ENCODE measurements at regions not wholly inside any gene's neighbourhood (a gene's known extent, or its start where the extent isn't known, plus 50 kb on each side); places are given as distances from the start of the nearest gene placed in this dataset.
"Not testable (repeated sequence)": the region's sequence is repeated elsewhere in the genome, so short reads cannot be mapped to it uniquely, and the experiment has no call there.

- ATAC-seq (ENCODE audit: insufficient read depth, low read depth) (no peak), DNase-seq (no peak)
- H3K9ac ChIP-seq (ENCODE audit: low read depth, low read length) = no peak overlapping the region
- no peaks in the 10 kb centered on the region for H3K27me3 ChIP-seq (ENCODE audit: insufficient read depth, low read length, poor library complexity)
- no peak overlapping the region for H3K4me2 ChIP-seq (ENCODE audit: insufficient read depth, low read length)
- no peaks in the 10 kb centered on the region for H3K79me2 ChIP-seq (ENCODE audit: insufficient read depth, low read length)
- H3K4me1 ChIP-seq (ENCODE audit: insufficient read depth, low read length) = no peaks in the 10 kb centered on the region
- no peak overlapping the region for H3K27ac ChIP-seq (ENCODE audit: low read length)
- no peak overlapping the region for H2AFZ ChIP-seq (ENCODE audit: low read depth, low read length)
- TF ChIP-seq CTCF (IDR thresholded peaks at IDR 0.05; ENCODE audit: borderline replicate concordance, extremely low read depth, low read length, poor library complexity, severe bottlenecking) (no peak), EZH2 (IDR thresholded peaks at IDR 0.05; ENCODE audit: borderline replicate concordance, low read depth, low read length, severe bottlenecking) (no peak)
- no peaks in the 10 kb centered on the region for H3K9me3 ChIP-seq (ENCODE audit: insufficient read depth, low read length, severe bottlenecking)
- H3K36me3 ChIP-seq (ENCODE audit: insufficient read depth, low read length) = no peaks in the 10 kb centered on the region
- H4K20me1 ChIP-seq (ENCODE audit: insufficient read depth, low read length) = no peaks in the 10 kb centered on the region
- H3K4me3 ChIP-seq (ENCODE audit: low read depth in 1 of 2, low read length in 2 of 2) = no peak overlapping the region
Observed at GRCh38 chr5:84764227-84764626, 379.5 kb upstream of the EDIL3 start.

- no peak overlapping the region for H3K27ac ChIP-seq (ENCODE audit: low read length)
- DNase-seq = no peak
- H3K4me2 ChIP-seq (ENCODE audit: insufficient read depth, low read length) = no peak overlapping the region
- H3K27me3 ChIP-seq (ENCODE audit: insufficient read depth, low read length, poor library complexity) = no peaks in the 10 kb centered on the region
- no peak overlapping the region for H2AFZ ChIP-seq (ENCODE audit: low read depth, low read length)
- no peak for ATAC-seq (ENCODE audit: insufficient read depth, low read depth)
- no peaks in the 10 kb centered on the region for H3K36me3 ChIP-seq (ENCODE audit: insufficient read depth, low read length)
- no peaks in the 10 kb centered on the region for H4K20me1 ChIP-seq (ENCODE audit: insufficient read depth, low read length)
- H3K79me2 ChIP-seq (ENCODE audit: insufficient read depth, low read length) = no peaks in the 10 kb centered on the region
- no peak for TF ChIP-seq CTCF (IDR thresholded peaks at IDR 0.05; ENCODE audit: borderline replicate concordance, extremely low read depth, low read length, poor library complexity, severe bottlenecking)
- TF ChIP-seq EZH2 (IDR thresholded peaks at IDR 0.05; ENCODE audit: borderline replicate concordance, low read depth, low read length, severe bottlenecking) = no peak
- H3K9me3 ChIP-seq (ENCODE audit: insufficient read depth, low read length, severe bottlenecking) = no peaks in the 10 kb centered on the region
- no peaks in the 10 kb centered on the region for H3K4me1 ChIP-seq (ENCODE audit: insufficient read depth, low read length)
- H3K9ac ChIP-seq (ENCODE audit: low read depth, low read length) = no peak overlapping the region
- no peak overlapping the region for H3K4me3 ChIP-seq (ENCODE audit: low read depth in 1 of 2, low read length in 2 of 2)
Observed at GRCh38 chr5:84758008-84758407, 373.3 kb upstream of the EDIL3 start.

DNA sequence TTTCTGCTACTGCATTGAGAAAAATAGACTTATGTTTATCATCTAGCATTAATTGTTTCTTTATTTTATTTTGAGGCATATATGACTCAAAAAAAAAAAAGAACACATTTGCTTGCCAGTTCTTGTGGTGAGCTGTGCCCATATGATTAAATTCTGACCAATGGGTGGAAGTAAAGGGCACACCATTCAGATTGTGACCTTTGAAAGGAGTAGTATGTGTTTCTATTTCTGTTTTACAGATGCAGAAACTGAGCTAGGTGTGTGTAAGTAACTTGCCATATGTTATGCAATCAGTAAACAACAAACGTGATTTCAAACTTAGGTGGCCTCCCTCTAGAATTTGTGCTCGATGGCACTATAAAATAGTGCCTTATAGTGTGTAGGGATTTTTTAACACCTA is 368.1 kb upstream of the EDIL3 start:
- ATAC-seq (ENCODE audit: insufficient read depth, low read depth) (no peak), DNase-seq (no peak)
- H3K27me3 ChIP-seq (ENCODE audit: insufficient read depth, low read length, poor library complexity) = no peaks in the 10 kb centered on the region
- no peaks in the 10 kb centered on the region for H3K4me1 ChIP-seq (ENCODE audit: insufficient read depth, low read length)
- H4K20me1 ChIP-seq (ENCODE audit: insufficient read depth, low read length) = no peaks in the 10 kb centered on the region
- no peaks in the 10 kb centered on the region for H3K36me3 ChIP-seq (ENCODE audit: insufficient read depth, low read length)
- H3K9ac ChIP-seq (ENCODE audit: low read depth, low read length) = no peak overlapping the region
- H3K79me2 ChIP-seq (ENCODE audit: insufficient read depth, low read length) = no peaks in the 10 kb centered on the region
- TF ChIP-seq CTCF (IDR thresholded peaks at IDR 0.05; ENCODE audit: borderline replicate concordance, extremely low read depth, low read length, poor library complexity, severe bottlenecking) (no peak), EZH2 (IDR thresholded peaks at IDR 0.05; ENCODE audit: borderline replicate concordance, low read depth, low read length, severe bottlenecking) (no peak)
- H3K9me3 ChIP-seq (ENCODE audit: insufficient read depth, low read length, severe bottlenecking) = no peaks in the 10 kb centered on the region
- no peak overlapping the region for H3K4me3 ChIP-seq (ENCODE audit: low read depth in 1 of 2, low read length in 2 of 2)
- H3K27ac ChIP-seq (ENCODE audit: low read length) = no peak overlapping the region
- H3K4me2 ChIP-seq (ENCODE audit: insufficient read depth, low read length) = no peak overlapping the region
- H2AFZ ChIP-seq (ENCODE audit: low read depth, low read length) = no peak overlapping the region

- Histone ChIP-seq H3K4me1 (ENCODE audit: insufficient read depth, low read length) (no peaks in the 10 kb centered on the region), H3K27ac (ENCODE audit: low read length) (no peak overlapping the region), H3K4me3 (ENCODE audit: low read depth in 1 of 2, low read length in 2 of 2) (no peak overlapping the region), H3K27me3 (ENCODE audit: insufficient read depth, low read length, poor library complexity) (no peaks in the 10 kb centered on the region), H3K36me3 (ENCODE audit: insufficient read depth, low read length) (no peaks in the 10 kb centered on the region), H3K9ac (ENCODE audit: low read depth, low read length) (no peak overlapping the region), H4K20me1 (ENCODE audit: insufficient read depth, low read length) (no peaks in the 10 kb centered on the region), H3K4me2 (ENCODE audit: insufficient read depth, low read length) (no peak overlapping the region), H2AFZ (ENCODE audit: low read depth, low read length) (no peak overlapping the region), H3K79me2 (ENCODE audit: insufficient read depth, low read length) (no peaks in the 10 kb centered on the region), H3K9me3 (ENCODE audit: insufficient read depth, low read length, severe bottlenecking) (no peaks in the 10 kb centered on the region)
- TF ChIP-seq CTCF (IDR thresholded peaks at IDR 0.05; ENCODE audit: borderline replicate concordance, extremely low read depth, low read length, poor library complexity, severe bottlenecking) = no peak
- DNase-seq (no peak), ATAC-seq (ENCODE audit: insufficient read depth, low read depth) (no peak)
Observed at GRCh38 chr5:84748313-84748712, 363.6 kb upstream of the EDIL3 start.

GRCh38 chr5:84746280-84746679 is 361.6 kb upstream of the EDIL3 start:
- not testable (repeated sequence) for H3K4me3 ChIP-seq (ENCODE audit: low read depth in 1 of 2, low read length in 2 of 2); H4K20me1 ChIP-seq (ENCODE audit: insufficient read depth, low read length); H3K4me2 ChIP-seq (ENCODE audit: insufficient read depth, low read length); H3K4me1 ChIP-seq (ENCODE audit: insufficient read depth, low read length); H3K27me3 ChIP-seq (ENCODE audit: insufficient read depth, low read length, poor library complexity); H3K9me3 ChIP-seq (ENCODE audit: insufficient read depth, low read length, severe bottlenecking); H3K36me3 ChIP-seq (ENCODE audit: insufficient read depth, low read length); ATAC-seq (ENCODE audit: insufficient read depth, low read depth); H2AFZ ChIP-seq (ENCODE audit: low read depth, low read length); H3K9ac ChIP-seq (ENCODE audit: low read depth, low read length); DNase-seq; H3K27ac ChIP-seq (ENCODE audit: low read length); H3K79me2 ChIP-seq (ENCODE audit: insufficient read depth, low read length)

Measured in DND-41 (cell line).